ENCODE measurements at regions not wholly inside any gene's neighbourhood (a gene's known extent, or its start where the extent isn't known, plus 50 kb on each side); places are given as distances from the start of the nearest gene placed in this dataset.

DNA sequence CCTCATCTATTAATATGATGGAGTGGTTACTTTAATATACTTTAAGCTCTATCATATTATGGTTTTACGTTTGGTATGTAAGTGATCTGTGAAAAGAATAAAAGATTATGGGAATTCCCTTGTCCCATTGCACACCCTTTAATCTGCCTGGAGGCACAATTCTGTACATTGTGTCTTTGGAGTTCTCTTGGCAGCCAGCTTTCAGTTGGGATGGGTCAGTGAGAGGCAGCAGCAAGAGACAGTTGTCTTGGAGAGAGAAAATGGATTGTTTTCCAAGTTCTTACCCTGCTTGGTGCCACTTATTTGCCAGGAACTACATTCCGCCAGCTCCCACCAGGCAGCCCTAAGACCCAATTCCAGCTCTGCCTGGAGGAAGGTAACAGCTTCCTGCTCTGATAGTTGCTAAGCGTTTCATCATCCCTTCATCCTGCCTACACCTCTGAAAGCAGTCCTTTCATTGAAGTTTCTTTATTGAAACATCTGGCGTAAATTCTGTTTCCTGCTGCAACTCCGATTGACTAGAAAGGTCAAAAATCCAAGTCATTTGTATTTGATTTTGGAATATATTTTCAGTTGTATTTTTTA is 365.2 kb downstream of the AKAIN1 start:
- TF ChIP-seq, protein P1, sequence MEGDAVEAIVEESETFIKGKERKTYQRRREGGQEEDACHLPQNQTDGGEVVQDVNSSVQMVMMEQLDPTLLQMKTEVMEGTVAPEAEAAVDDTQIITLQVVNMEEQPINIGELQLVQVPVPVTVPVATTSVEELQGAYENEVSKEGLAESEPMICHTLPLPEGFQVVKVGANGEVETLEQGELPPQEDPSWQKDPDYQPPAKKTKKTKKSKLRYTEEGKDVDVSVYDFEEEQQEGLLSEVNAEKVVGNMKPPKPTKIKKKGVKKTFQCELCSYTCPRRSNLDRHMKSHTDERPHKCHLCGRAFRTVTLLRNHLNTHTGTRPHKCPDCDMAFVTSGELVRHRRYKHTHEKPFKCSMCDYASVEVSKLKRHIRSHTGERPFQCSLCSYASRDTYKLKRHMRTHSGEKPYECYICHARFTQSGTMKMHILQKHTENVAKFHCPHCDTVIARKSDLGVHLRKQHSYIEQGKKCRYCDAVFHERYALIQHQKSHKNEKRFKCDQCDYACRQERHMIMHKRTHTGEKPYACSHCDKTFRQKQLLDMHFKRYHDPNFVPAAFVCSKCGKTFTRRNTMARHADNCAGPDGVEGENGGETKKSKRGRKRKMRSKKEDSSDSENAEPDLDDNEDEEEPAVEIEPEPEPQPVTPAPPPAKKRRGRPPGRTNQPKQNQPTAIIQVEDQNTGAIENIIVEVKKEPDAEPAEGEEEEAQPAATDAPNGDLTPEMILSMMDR (conservative IDR thresholded peaks at IDR 0.05): no peak
- no peak for TF ChIP-seq ZFX (IDR thresholded peaks at IDR 0.05)

Measured in C4-2B (cell line).